Large intestine (tissue), 3 donors: ENCODE measurements at regions not wholly inside any gene's neighbourhood (a gene's known extent, or its start where the extent isn't known, plus 50 kb on each side); places are given as distances from the start of the nearest gene placed in this dataset.

ENCODE experiments used
- DNase-seq, 2 donors: peaks; one replicate each; pipeline versions ENCODE4 v3.0.0 to v3.0.0-alpha.2; 2013
- H3K27ac ChIP-seq: one replicate; pipeline ENCODE4 v1.5.1; 2013; ENCODE audit warnings: low read length
- H3K27me3 ChIP-seq: 2 replicates; pipeline ENCODE4 v1.6.1; 2013; ENCODE audit warnings: low read length; ENCODE audit not compliant: control insufficient read depth, insufficient read depth
- H3K36me3 ChIP-seq: 2 replicates; pipeline ENCODE4 v1.6.1; 2013; ENCODE audit warnings: low read length; ENCODE audit not compliant: control insufficient read depth, insufficient read depth
- H3K4me1 ChIP-seq: one replicate; pipeline ENCODE4 v1.6.1; 2013; ENCODE audit warnings: low read length; ENCODE audit not compliant: control insufficient read depth, insufficient read depth
- H3K4me3 ChIP-seq: one replicate; pipeline ENCODE4 v1.5.1; 2013; ENCODE audit warnings: low read length
- H3K9me3 ChIP-seq: one replicate; pipeline ENCODE4 v1.6.1; 2013; ENCODE audit warnings: mild to moderate bottlenecking, low read depth, low read length, moderate library complexity; ENCODE audit not compliant: control insufficient read depth
- WGBS: methylation state at CpG from one replicate; pipeline ENCODE4 v1.1.5; 2013; ENCODE audit warnings: low lambda C conversion rate; ENCODE audit not compliant: insufficient coverage; 5-methylcytosine and 5-hydroxymethylcytosine counted together

DNA sequence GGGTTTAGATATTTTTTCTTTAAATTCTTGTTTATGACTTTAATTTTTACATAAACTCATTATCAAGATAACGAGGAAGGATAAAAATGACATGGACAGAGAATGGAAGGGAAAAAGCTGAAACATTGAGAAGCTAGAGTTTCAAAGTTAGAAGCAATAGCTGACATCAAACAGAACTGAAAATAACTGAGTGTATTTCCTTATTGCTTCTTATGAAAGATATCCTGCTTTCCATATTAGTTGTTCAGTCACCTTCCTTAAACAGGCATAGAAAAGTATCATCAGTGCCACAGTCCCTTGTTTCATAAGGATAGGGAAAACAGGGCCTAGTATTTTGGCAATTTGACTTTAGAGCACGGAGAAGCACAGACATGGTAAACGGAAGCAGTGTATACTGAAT, 460.5 kb upstream of the GHITM start:
- no peaks in the 10 kb centered on the region for H3K36me3 ChIP-seq
- WGBS, result 100% methylated on average over 1 of the region's 3 CpGs
- no peak for DNase-seq
- H3K27me3 ChIP-seq, result no peaks in the 10 kb centered on the region
- H3K4me3 ChIP-seq, result no peak overlapping the region
- H3K9me3 ChIP-seq, result no peaks in the 10 kb centered on the region
- no peaks in the 10 kb centered on the region for H3K4me1 ChIP-seq
- no peak overlapping the region for H3K27ac ChIP-seq

DNA sequence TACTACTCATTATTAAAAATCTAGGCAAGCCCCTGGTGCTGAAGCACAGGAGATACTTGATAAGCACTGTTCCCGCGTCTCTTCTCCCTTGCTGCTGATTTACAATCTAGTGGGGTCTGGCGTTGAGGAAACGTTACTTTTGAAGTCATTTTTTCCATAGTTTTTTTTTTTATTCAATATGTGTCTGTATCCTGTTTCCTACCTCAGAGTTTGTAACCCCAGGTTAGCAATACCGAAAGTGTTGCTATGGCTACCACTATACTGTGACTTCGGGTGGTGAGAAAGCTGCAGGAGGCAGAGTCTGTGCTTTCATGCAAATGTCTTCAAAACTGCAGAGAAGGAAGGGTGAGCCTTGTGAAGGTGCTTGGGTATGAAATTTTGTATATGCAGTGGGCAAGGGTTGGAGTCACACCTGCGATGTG, 458.8 kb upstream of the GHITM start:
- peak in 1 of 2 donors; percentile 6 for DNase-seq
- Histone ChIP-seq H3K36me3 (no peaks in the 10 kb centered on the region), H3K27me3 (no peaks in the 10 kb centered on the region), H3K4me1 (no peaks in the 10 kb centered on the region), H3K4me3 (no peak overlapping the region), H3K27ac (no peak overlapping the region), H3K9me3 (no peaks in the 10 kb centered on the region)
- no CpG with 5 or more reads among the region's 7 CpGs for WGBS

DNA sequence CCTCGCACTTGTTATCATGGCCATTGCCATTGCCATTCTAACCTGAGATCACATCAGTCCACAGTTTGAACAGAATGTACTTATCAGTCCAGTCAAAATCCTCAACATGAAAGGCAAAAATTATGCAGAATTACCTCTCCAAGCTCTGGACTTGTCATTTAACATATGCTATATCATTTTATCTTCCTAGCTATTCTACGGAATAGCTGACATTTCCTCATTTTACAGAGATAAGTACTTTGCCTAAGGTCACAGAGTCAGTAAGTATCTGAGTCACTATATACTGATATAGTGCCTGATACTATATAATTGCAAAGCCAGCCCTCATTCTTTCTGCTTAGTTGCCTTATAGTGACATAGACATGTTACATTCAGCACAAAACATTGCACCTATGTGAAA, 456.9 kb upstream of the GHITM start:
- WGBS, result 100% methylated on average over 1 of the region's 2 CpGs
- H3K27ac ChIP-seq, result no peak overlapping the region
- H3K36me3 ChIP-seq, result no peaks in the 10 kb centered on the region
- DNase-seq, result no peak
- no peaks in the 10 kb centered on the region for H3K4me1 ChIP-seq
- H3K27me3 ChIP-seq, result no peaks in the 10 kb centered on the region
- H3K9me3 ChIP-seq, result no peaks in the 10 kb centered on the region
- no peak overlapping the region for H3K4me3 ChIP-seq

DNA sequence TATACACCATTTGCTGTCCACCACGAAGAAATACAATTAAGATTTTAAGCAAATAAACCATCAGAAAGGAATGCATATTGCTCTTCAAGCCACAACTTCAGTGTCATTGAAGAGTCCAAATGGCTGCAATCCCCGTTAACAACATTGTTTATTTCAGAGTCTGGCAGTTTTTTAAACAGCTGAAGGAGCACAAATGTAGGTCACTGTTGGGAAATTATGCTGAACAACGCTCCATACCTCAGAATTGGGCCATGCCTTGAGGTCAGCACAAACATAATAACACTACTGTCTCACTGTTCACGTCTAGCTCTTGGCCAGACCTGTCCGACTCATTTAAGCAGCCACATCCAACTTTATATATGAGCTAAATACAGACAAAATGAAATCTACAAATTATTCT, 453.9 kb upstream of the GHITM start:
- Histone ChIP-seq H3K36me3 (no peaks in the 10 kb centered on the region), H3K4me3 (no peak overlapping the region), H3K27ac (no peak overlapping the region), H3K9me3 (no peaks in the 10 kb centered on the region), H3K4me1 (no peaks in the 10 kb centered on the region), H3K27me3 (no peaks in the 10 kb centered on the region)
- no peak for DNase-seq
- WGBS, result 0% methylated on average over 1 of the region's 5 CpGs

DNA sequence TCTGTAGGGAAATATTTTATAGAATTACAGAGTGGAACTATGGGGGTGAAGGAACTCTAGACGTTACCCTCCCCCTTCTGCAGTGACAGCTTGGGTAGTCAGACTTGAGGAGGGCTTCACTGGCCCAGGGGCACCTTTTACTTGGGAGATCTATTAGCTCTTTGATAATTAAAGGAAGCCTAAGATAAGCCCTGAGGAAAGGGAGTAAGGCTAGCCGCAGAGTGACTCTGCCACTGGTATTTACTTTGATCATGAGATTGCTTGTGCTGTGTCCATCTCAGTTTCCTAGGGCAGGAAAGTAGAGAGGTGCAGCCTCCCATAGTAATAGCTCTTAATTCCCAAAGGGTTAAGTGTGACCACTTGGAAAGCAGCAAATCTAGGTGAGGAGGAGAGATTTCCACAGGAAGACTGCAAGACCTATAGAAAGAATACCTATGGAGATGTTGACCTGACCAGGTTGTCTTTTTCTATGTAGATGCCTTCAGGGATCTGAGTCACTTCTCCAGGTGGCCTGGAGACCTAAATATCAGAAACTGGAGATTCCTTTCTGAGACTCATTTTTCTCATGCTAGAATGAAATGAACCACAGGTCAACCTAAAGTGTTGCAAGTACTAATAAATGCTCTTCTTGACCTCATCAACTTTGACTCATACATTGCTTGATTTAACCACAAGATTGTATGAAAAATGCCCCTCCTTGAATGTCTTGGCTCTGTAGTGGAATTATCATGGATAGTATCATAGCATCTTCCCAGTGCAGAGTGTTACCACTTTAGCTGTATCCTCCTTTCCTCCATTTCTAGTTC, 447.3 kb upstream of the GHITM start:
- H3K9me3 ChIP-seq, result no peaks in the 10 kb centered on the region
- H3K36me3 ChIP-seq, result no peaks in the 10 kb centered on the region
- no peak overlapping the region for H3K27ac ChIP-seq
- WGBS, result no CpG with 5 or more reads among the region's 2 CpGs
- no peaks in the 10 kb centered on the region for H3K4me1 ChIP-seq
- DNase-seq, result no peak
- no peak overlapping the region for H3K4me3 ChIP-seq
- H3K27me3 ChIP-seq, result no peaks in the 10 kb centered on the region

DNA sequence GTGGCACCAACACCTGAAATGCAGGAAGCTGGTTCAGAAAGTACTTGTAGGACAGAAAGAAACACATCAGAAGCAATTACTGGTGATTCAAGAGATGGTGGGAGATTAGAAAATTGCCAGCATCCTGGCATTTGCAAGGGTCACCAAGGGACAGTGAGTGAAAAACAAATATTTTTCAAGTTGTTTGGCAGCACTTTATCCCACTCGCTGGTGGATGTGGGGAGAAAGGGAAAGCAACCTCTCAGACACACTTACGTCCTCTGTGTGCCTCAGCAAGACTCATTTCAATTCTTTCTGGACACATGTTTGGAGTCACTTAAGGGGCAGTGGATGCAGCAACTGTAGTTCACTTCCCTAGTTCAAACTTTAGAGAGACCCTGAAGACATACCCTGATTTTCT, 440.4 kb upstream of the GHITM start:
- WGBS, result no CpG with 5 or more reads among the region's 2 CpGs
- DNase-seq, result no peak
- H3K36me3 ChIP-seq, result no peaks in the 10 kb centered on the region
- no peak overlapping the region for H3K4me3 ChIP-seq
- no peaks in the 10 kb centered on the region for H3K27me3 ChIP-seq
- H3K27ac ChIP-seq, result no peak overlapping the region
- H3K9me3 ChIP-seq, result no peaks in the 10 kb centered on the region
- no peaks in the 10 kb centered on the region for H3K4me1 ChIP-seq

DNA sequence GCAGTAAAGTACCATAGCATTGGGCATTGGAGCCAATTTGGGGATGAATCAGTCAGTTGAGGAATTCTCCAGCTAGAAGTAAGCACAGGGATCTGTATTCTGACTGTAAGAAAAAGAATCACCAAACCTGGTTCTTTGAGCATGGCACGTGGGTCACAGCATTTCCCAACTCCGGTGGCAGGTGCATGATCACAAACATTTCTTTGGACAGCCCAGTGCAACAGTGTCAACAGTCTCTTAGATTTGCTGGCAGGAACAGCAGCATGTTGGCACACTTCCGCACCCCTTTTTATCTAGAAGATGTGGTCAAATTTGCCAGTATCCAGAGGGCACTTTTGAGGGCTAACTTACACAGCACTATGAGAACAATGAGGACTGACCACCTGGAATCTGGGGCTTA, 437.5 kb upstream of the GHITM start:
- H3K27ac ChIP-seq, result no peak overlapping the region
- no peak overlapping the region for H3K4me3 ChIP-seq
- DNase-seq, result no peak
- H3K36me3 ChIP-seq, result no peaks in the 10 kb centered on the region
- no peaks in the 10 kb centered on the region for H3K27me3 ChIP-seq
- no CpG with 5 or more reads among the region's 3 CpGs for WGBS
- no peaks in the 10 kb centered on the region for H3K9me3 ChIP-seq
- H3K4me1 ChIP-seq, result no peaks in the 10 kb centered on the region

DNA sequence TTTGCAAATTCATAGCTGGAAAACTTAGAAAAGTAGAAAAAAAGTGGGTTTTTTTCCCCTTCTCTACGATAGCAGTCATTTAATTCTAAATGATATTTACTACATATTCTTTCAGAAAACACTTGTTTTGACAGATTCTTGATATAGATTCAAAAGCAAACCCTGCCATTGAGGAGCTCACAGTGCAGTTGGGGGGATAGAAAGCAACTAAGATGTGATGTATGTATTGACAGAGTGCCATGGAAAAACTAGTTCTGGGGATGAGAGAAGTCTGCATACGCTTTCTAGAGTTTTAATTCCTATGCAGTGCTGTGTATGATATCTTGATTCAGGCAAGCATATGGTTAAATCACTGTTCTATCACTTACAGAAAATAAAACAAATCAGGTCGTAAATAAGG, 436.6 kb upstream of the GHITM start:
- no CpG with 5 or more reads among the region's 3 CpGs for WGBS
- no peaks in the 10 kb centered on the region for H3K9me3 ChIP-seq
- H3K27ac ChIP-seq, result no peak overlapping the region
- no peaks in the 10 kb centered on the region for H3K4me1 ChIP-seq
- DNase-seq, result no peak
- H3K4me3 ChIP-seq, result no peak overlapping the region
- H3K36me3 ChIP-seq, result no peaks in the 10 kb centered on the region
- no peaks in the 10 kb centered on the region for H3K27me3 ChIP-seq

DNA sequence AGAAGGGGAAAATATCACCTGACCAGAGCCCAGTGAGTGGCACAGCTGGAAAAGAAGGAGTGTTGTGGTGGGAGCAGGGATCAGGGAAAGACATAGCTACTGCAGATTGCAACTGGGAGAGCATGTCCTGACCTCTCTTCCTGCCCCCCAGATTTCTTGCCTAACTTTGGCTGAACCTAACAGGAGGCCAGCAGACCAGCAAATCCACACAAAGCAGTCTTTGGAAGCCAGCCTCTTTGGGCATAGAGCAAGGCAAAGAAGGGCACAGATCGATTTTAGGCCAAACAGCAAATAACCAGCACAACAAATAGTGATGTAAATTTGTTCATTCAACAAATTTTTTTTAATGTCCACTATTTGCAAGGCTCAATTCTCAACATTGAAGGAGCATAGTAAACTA, 433.2 kb upstream of the GHITM start:
- no CpG with 5 or more reads among the region's 1 CpG for WGBS

DNA sequence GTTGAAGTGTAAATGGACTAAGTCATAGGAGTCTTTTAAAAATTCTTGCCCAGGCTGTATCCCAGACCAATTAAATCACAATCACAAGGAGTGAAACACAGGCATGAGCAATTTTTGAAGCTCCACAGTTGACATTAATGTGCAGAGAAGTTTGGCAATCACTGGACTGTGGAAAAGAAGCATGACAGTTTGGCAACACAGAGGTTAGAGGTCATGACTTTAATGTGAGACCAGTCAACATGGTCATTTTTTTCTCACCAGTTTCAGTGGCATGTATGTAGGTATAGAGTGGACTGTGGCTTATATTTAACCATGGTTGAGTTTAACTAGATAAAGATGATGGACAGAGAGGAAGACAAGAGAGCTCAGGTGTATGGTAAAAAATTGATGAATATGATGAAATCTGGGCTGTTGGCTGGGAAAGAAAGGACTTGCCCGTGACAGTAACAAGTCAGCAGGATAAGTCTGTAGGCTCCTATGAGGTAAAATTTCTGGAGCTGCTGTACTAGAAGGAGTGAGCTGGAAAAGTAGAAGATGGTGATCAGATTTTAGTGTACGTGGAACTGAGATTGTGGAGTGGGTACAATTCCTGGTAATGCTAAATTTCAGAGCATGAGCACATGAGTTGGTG, 432.2 kb upstream of the GHITM start:
- no peak for DNase-seq
- 70% methylated on average over 1 of the region's 2 CpGs for WGBS
- no peaks in the 10 kb centered on the region for H3K9me3 ChIP-seq
- H3K4me1 ChIP-seq, result no peaks in the 10 kb centered on the region
- H3K27me3 ChIP-seq, result no peaks in the 10 kb centered on the region
- no peaks in the 10 kb centered on the region for H3K36me3 ChIP-seq
- no peak overlapping the region for H3K27ac ChIP-seq
- no peak overlapping the region for H3K4me3 ChIP-seq

More for the DNA sequence above, 433.2 kb upstream of the GHITM start:
- Histone ChIP-seq H3K27me3 (no peaks in the 10 kb centered on the region), H3K4me1 (no peaks in the 10 kb centered on the region), H3K4me3 (no peak overlapping the region), H3K27ac (no peak overlapping the region), H3K9me3 (no peaks in the 10 kb centered on the region), H3K36me3 (no peaks in the 10 kb centered on the region)
- no peak for DNase-seq

DNA sequence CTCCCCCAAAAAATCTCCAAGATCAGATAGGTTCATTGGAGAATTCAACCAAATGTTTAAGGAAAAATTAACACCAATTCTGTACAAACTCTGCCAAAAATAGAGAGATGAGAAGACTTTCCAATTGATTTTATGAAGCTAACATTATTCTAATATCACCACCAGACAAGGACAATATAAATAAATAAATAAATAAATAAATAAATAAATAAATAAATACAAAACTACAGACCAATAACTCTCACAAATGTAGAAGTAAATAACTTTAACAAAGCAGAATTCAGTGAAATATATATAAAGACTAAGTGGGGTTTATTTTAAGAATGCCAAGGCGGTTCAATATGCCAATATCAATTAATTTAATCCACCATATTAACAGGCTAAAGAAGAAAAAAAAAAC, 425.9 kb upstream of the GHITM start:
- H3K27ac ChIP-seq, result no peak overlapping the region
- no peaks in the 10 kb centered on the region for H3K4me1 ChIP-seq
- no peaks in the 10 kb centered on the region for H3K36me3 ChIP-seq
- no peaks in the 10 kb centered on the region for H3K27me3 ChIP-seq
- H3K4me3 ChIP-seq, result no peak overlapping the region
- no CpG with 5 or more reads among the region's 1 CpG for WGBS
- no peak for DNase-seq
- no peaks in the 10 kb centered on the region for H3K9me3 ChIP-seq
